Adipocyte (in vitro differentiated cells): ENCODE measurements at regions not wholly inside any gene's neighbourhood (a gene's known extent, or its start where the extent isn't known, plus 50 kb on each side); places are given as distances from the start of the nearest gene placed in this dataset.

Source experiments
- DNase-seq: peaks from one replicate; pipeline ENCODE4 v3.0.0-alpha.2; 2015; ENCODE audit warnings: low read depth
- H3K27me3 ChIP-seq: replicated peaks from 2 replicates; pipeline ENCODE4 v1.7.0; 2013; ENCODE audit warnings: mild to moderate bottlenecking, low read length, moderate library complexity; ENCODE audit not compliant: control insufficient read depth, insufficient read depth
- H3K36me3 ChIP-seq: 2 replicates; pipeline ENCODE4 v1.7.0; 2013; ENCODE audit warnings: low read length, mild to moderate bottlenecking, moderate library complexity; ENCODE audit not compliant: control insufficient read depth, insufficient read depth, severe bottlenecking
- H3K4me1 ChIP-seq: 2 replicates; pipeline ENCODE4 v1.7.0; 2013; ENCODE audit warnings: mild to moderate bottlenecking, low read length, moderate library complexity; ENCODE audit not compliant: control insufficient read depth, insufficient read depth
- H3K4me3 ChIP-seq: 2 replicates; pipeline ENCODE4 v1.7.0; 2013; ENCODE audit warnings: mild to moderate bottlenecking, low read length, moderate library complexity
- H3K9ac ChIP-seq: 2 replicates; pipeline ENCODE4 v1.7.0; 2013; ENCODE audit warnings: mild to moderate bottlenecking, low read length, moderate library complexity
- H3K9me3 ChIP-seq: 2 replicates; pipeline ENCODE4 v1.7.0; 2013; ENCODE audit warnings: mild to moderate bottlenecking, low read length, moderate library complexity; ENCODE audit not compliant: control insufficient read depth

- Histone ChIP-seq H3K4me1 (peaks cover 6% of the 10 kb centered on the region), H3K36me3 (no peaks in the 10 kb centered on the region), H3K4me3 (no peak overlapping the region), H3K27me3 (no peaks in the 10 kb centered on the region), H3K9ac (no peak overlapping the region), H3K9me3 (no peaks in the 10 kb centered on the region)
- DNase-seq: peak; percentile 38
Measured at GRCh38 chr1:185373813-185374529, 56.9 kb upstream of the IVNS1ABP start.

- DNase-seq: no peak
- Histone ChIP-seq H3K27me3 (no peaks in the 10 kb centered on the region), H3K4me1 (peaks cover 6% of the 10 kb centered on the region), H3K36me3 (no peaks in the 10 kb centered on the region), H3K4me3 (no peak overlapping the region), H3K9me3 (no peaks in the 10 kb centered on the region), H3K9ac (no peak overlapping the region)
Measured at GRCh38 chr1:185369786-185370185, 52.7 kb upstream of the IVNS1ABP start.

GRCh38 chr1:185368913-185369491 is 52.0 kb upstream of the IVNS1ABP start:
- no peak overlapping the region for H3K4me3 ChIP-seq
- H3K36me3 ChIP-seq: no peaks in the 10 kb centered on the region
- H3K9me3 ChIP-seq: no peaks in the 10 kb centered on the region
- H3K4me1 ChIP-seq: peaks cover 6% of the 10 kb centered on the region
- H3K27me3 ChIP-seq: no peaks in the 10 kb centered on the region
- H3K9ac ChIP-seq: no peak overlapping the region
- no peak for DNase-seq

- no peaks in the 10 kb centered on the region for H3K9me3 ChIP-seq
- no peak for DNase-seq
- H3K27me3 ChIP-seq: no peaks in the 10 kb centered on the region
- H3K4me3 ChIP-seq: no peak overlapping the region
- H3K36me3 ChIP-seq: no peaks in the 10 kb centered on the region
- H3K9ac ChIP-seq: no peak overlapping the region
- H3K4me1 ChIP-seq: peaks cover 6% of the 10 kb centered on the region
Measured at GRCh38 chr1:185368313-185368855, 51.3 kb upstream of the IVNS1ABP start.

GRCh38 chr1:185367218-185367617 is 50.2 kb upstream of the IVNS1ABP start:
- no peak for DNase-seq
- H3K4me1 ChIP-seq: peaks cover 6% of the 10 kb centered on the region
- H3K27me3 ChIP-seq: no peaks in the 10 kb centered on the region
- H3K9ac ChIP-seq: no peak overlapping the region
- H3K4me3 ChIP-seq: no peak overlapping the region
- no peaks in the 10 kb centered on the region for H3K36me3 ChIP-seq
- H3K9me3 ChIP-seq: no peaks in the 10 kb centered on the region
